GM13977 (cell line): ENCODE measurements at regions not wholly inside any gene's neighbourhood (a gene's known extent, or its start where the extent isn't known, plus 50 kb on each side); places are given as distances from the start of the nearest gene placed in this dataset.

ENCODE experiments used
- DNase-seq: peaks from one replicate; pipeline ENCODE4 v3.0.0; 2012; ENCODE audit warnings: low spot score
- CTCF ChIP-seq: IDR thresholded peaks from 2 replicates; pipeline ENCODE4 v1.5.1; 2012; ENCODE audit warnings: mild to moderate bottlenecking, control low read depth; ENCODE audit not compliant: insufficient read depth; ENCODE audit errors: extremely low read depth, missing control alignments
- in situ Hi-C: fragments of 300-500 bp; cut with MboI; formaldehyde crosslinking; loops from one replicate; pipeline ENCODE4 v1.12.0; 2022; ENCODE audit warnings: low sequenced_read_pairs, low pct_unique_long_range_greater_than_20kb, mixed read lengths, inconsistent platforms; ENCODE audit not compliant: unreplicated experiment

GRCh38 chrX:42585842-42586621 lies 191.9 kb downstream of the PPP1R2C start:
- no peak for TF ChIP-seq CTCF
- no peak for DNase-seq
- in situ Hi-C loops = no loop called here

GRCh38 chrX:42577936-42578470 lies 200.0 kb downstream of the PPP1R2C start:
- in situ Hi-C loops = no loop called here
- TF ChIP-seq CTCF = no peak
- DNase-seq = no peak

GRCh38 chrX:42567268-42567667 lies 210.7 kb downstream of the PPP1R2C start:
- in situ Hi-C loops = no loop called here
- TF ChIP-seq CTCF = no peak
- DNase-seq = no peak

- in situ Hi-C loops = no loop called here
- TF ChIP-seq CTCF = no peak
- DNase-seq = no peak
Observed at GRCh38 chrX:42565739-42566138, 212.2 kb downstream of the PPP1R2C start.

GRCh38 chrX:42546800-42547199 lies 231.2 kb downstream of the PPP1R2C start:
- no peak for TF ChIP-seq CTCF
- DNase-seq = no peak
- in situ Hi-C loops = no loop called here

GRCh38 chrX:42544883-42545282 lies 233.1 kb downstream of the PPP1R2C start:
- TF ChIP-seq CTCF = no peak
- no peak for DNase-seq
- in situ Hi-C loops = no loop called here
